Endothelial cell of umbilical vein (primary cell): ENCODE measurements at regions not wholly inside any gene's neighbourhood (a gene's known extent, or its start where the extent isn't known, plus 50 kb on each side); places are given as distances from the start of the nearest gene placed in this dataset.

Experiments
- BruUV-seq: library from RNA; stranded (reverse); fragments of 400-500 nt; replicated peaks from 2 replicates; lab custom pipeline; 2021; lab: Mats Ljungman, UMichigan
- CTCF ChIA-PET: fragments of 300-600, 350-600 bp; sonication (Branson Sonifier 250); formaldehyde crosslinking; loops from one replicate; lab custom pipeline; 2021; ENCODE audit warnings: antibody characterized with exemption, inconsistent platforms; lab: Charles Lee
- POLR2A ChIA-PET: fragments of 300-600, 350-600 bp; sonication (Branson Sonifier 250); formaldehyde crosslinking; loops from one replicate; lab custom pipeline; 2021; ENCODE audit warnings: antibody characterized with exemption, inconsistent platforms; lab: Charles Lee
- DNase-seq: peaks from one replicate; pipeline ENCODE4 v3.0.0-alpha.2; 2011; ENCODE audit warnings: low read depth, low spot score
- FAIRE-seq: peaks from 2 replicates; lab custom pipeline; 2011; peaks lifted over from hg19 to GRCh38; lab: Jason Lieb, UNC
- H2AFZ ChIP-seq: 2 replicates; pipeline ENCODE4 v1.6.0; 2012; ENCODE audit warnings: low read depth, low read length, control low read depth, inconsistent platforms
- H3K27ac ChIP-seq: 2 replicates; pipeline ENCODE4 v1.5.1; 2011; ENCODE audit warnings: low read depth, mild to moderate bottlenecking, control low read depth, low read length, moderate library complexity; ENCODE audit not compliant: insufficient read depth
- H3K27me3 ChIP-seq, 2 experiments: 2 replicates each; pipeline versions ENCODE4 v1.6.0 to v1.6.1; 2011; ENCODE audit warnings: low read length in 2 of 2, mixed read lengths in 1 of 2; ENCODE audit not compliant: control insufficient read depth in 2 of 2, insufficient read depth in 2 of 2
- H3K36me3 ChIP-seq, 2 experiments: 2 replicates in 1 of 2; 3 replicates in 1 of 2; pipeline ENCODE4 v1.5.1; 2011; ENCODE audit warnings: low read length in 2 of 2, mild to moderate bottlenecking in 1 of 2, moderate library complexity in 1 of 2; ENCODE audit not compliant: control insufficient read depth in 2 of 2, insufficient read depth in 2 of 2; ENCODE audit errors: extremely low read depth in 1 of 2
- H3K4me1 ChIP-seq: 3 replicates; pipeline ENCODE4 v1.5.1; 2011; ENCODE audit warnings: mild to moderate bottlenecking, low read length; ENCODE audit not compliant: control insufficient read depth, insufficient read depth; ENCODE audit errors: extremely low read depth
- H3K4me2 ChIP-seq: 2 replicates; pipeline ENCODE4 v1.6.1; 2011; ENCODE audit warnings: low read length, control low read depth, mixed read lengths; ENCODE audit not compliant: insufficient read depth
- H3K4me3 ChIP-seq, 3 experiments: fragments of 200-600 bp in 1 of 3; sonication (generic), shearing (Covaris generic) in 1 of 3; replicated peaks in 1 of 3; 2 replicates each; pipeline ENCODE4 v1.5.1; 2011 to 2016; ENCODE audit warnings: control low read depth in 3 of 3, low read length in 3 of 3, mild to moderate bottlenecking in 2 of 3, inconsistent platforms in 1 of 3, low read depth in 1 of 3, moderate library complexity in 1 of 3; ENCODE audit not compliant: insufficient read depth in 1 of 3
- H3K79me2 ChIP-seq: 2 replicates; pipeline ENCODE4 v1.6.0; 2012; ENCODE audit warnings: low read length, inconsistent platforms; ENCODE audit not compliant: control insufficient read depth, insufficient read depth
- H3K9ac ChIP-seq: replicated peaks from 2 replicates; pipeline ENCODE3; 2011; ENCODE audit warnings: low read length, control low read depth; ENCODE audit not compliant: insufficient read depth; ENCODE audit errors: extremely low read depth
- H3K9me1 ChIP-seq: replicated peaks from 3 replicates; pipeline ENCODE4 v1.6.0; 2011; ENCODE audit warnings: mild to moderate bottlenecking, low read length; ENCODE audit not compliant: control insufficient read depth, insufficient read depth; ENCODE audit errors: extremely low read depth
- H3K9me3 ChIP-seq: replicated peaks from 2 replicates; pipeline ENCODE4 v1.5.1; 2012; ENCODE audit warnings: low read length, inconsistent platforms; ENCODE audit not compliant: control insufficient read depth, insufficient read depth
- H4K20me1 ChIP-seq: replicated peaks from 2 replicates; pipeline ENCODE3; 2011; ENCODE audit warnings: mild to moderate bottlenecking, low read length; ENCODE audit not compliant: control insufficient read depth, insufficient read depth; ENCODE audit errors: extremely low read depth
- CTCF ChIP-seq, 2 donors: IDR thresholded peaks; 1 replicate in 1 of 2; 2 replicates in 1 of 2; pipeline ENCODE4 v1.5.1; 2011; ENCODE audit warnings: low read length in 2 of 2, mild to moderate bottlenecking in 2 of 2, moderate library complexity in 2 of 2, control low read depth in 1 of 2, inconsistent platforms in 1 of 2, low read depth in 1 of 2; ENCODE audit not compliant: insufficient read depth in 1 of 2; ENCODE audit errors: extremely low read depth in 1 of 2
- EZH2 ChIP-seq: IDR thresholded peaks from 2 replicates; pipeline ENCODE4 v1.6.1; 2012; ENCODE audit warnings: borderline replicate concordance, low read depth, mild to moderate bottlenecking, moderate library complexity, low read length, inconsistent platforms; ENCODE audit not compliant: severe bottlenecking
- GATA2 ChIP-seq: IDR thresholded peaks from 2 replicates; pipeline ENCODE4 v1.7.0; 2011; ENCODE audit warnings: low read depth, mild to moderate bottlenecking, moderate library complexity, mixed read lengths, low read length; ENCODE audit not compliant: insufficient read length, insufficient read depth
- JUN ChIP-seq: IDR thresholded peaks from 2 replicates; pipeline ENCODE4 v1.6.1; 2011; ENCODE audit warnings: borderline replicate concordance, low read depth; ENCODE audit not compliant: insufficient read length, insufficient read depth
- MAX ChIP-seq: IDR thresholded peaks from 2 replicates; pipeline ENCODE4 v1.6.1; 2011; ENCODE audit not compliant: insufficient read depth, insufficient read length
- MYC ChIP-seq: IDR thresholded peaks from one replicate; pipeline ENCODE4 v1.6.1; 2011; ENCODE audit warnings: mild to moderate bottlenecking, low read depth, low read length
- dilution Hi-C: fragments of 300-500 bp; cut with MboI; formaldehyde crosslinking; loops from one replicate; pipeline ENCODE4 v1.15.0; 2019; ENCODE audit warnings: low sequenced_read_pairs; ENCODE audit not compliant: extremely low pct_ligation_motif_present
- intact Hi-C: fragments of 100-400 bp; cut with micrococcal nuclease; formaldehyde crosslinking; loops from one replicate; pipeline ENCODE4 v1.10.0; 2022

- H2AFZ ChIP-seq, result no peak overlapping the region
- no peaks in the 10 kb centered on the region for H3K27me3 ChIP-seq
- DNase-seq (no peak), FAIRE-seq (no peak)
- no peak for TF ChIP-seq CTCF (IDR thresholded peaks at IDR 0.05; ENCODE audit: extremely low read depth in 1 of 2, insufficient read depth in 1 of 2, low read depth in 1 of 2, low read length in 2 of 2)
- no peak for TF ChIP-seq MYC
- no peak for TF ChIP-seq GATA2
- no peak for TF ChIP-seq EZH2
- TF ChIP-seq MAX, result no peak
- no peak for TF ChIP-seq JUN
- H3K79me2 ChIP-seq, result no peaks in the 10 kb centered on the region
- H3K27ac ChIP-seq, result no peak overlapping the region
- no peaks in the 10 kb centered on the region for H3K9me3 ChIP-seq
- no peaks in the 10 kb centered on the region for H3K36me3 ChIP-seq
- no peaks in the 10 kb centered on the region for H3K9me1 ChIP-seq
- intact Hi-C loops, result no loop called here
- no peak overlapping the region for H3K9ac ChIP-seq
- no peak overlapping the region for H3K4me2 ChIP-seq
- no peak overlapping the region for H3K4me3 ChIP-seq
- ChIA-PET CTCF (interaction anchor here (0.8 to 1.1 kb wide), 3 partner anchors 9 to 20 kb away, joined by 3 read pairs; no protein-coding TSS in a partner anchor), POLR2A (no interaction called here)
- H3K4me1 ChIP-seq, result no peaks in the 10 kb centered on the region
- no peaks in the 10 kb centered on the region for H4K20me1 ChIP-seq
- dilution Hi-C loops, result no loop called here
- BruUV-seq, result no TSS peak
These were observed 434.6 kb upstream of the ADGRL2 start for GRCh38 chr1:81366173-81366572.
